Vagina (tissue), 2 donors: ENCODE measurements at regions not wholly inside any gene's neighbourhood (a gene's known extent, or its start where the extent isn't known, plus 50 kb on each side); places are given as distances from the start of the nearest gene placed in this dataset.
"Not testable (repeated sequence)": the region's sequence is repeated elsewhere in the genome, so short reads cannot be mapped to it uniquely, and the experiment has no call there.

ENCODE experiments used
- POLR2A ChIP-seq, 2 donors: fragments of 450-650 bp; IDR thresholded peaks; one replicate each; pipeline ENCODE4 v1.6.1; 2017; ENCODE audit warnings: antibody characterized with exemption in 2 of 2, mild to moderate bottlenecking in 2 of 2, moderate library complexity in 2 of 2
- POLR2AphosphoS5 ChIP-seq, 2 donors: sonication (generic); formaldehyde crosslinking; IDR thresholded peaks; one replicate each; pipeline ENCODE4 v1.9.0; 2017; ENCODE audit warnings: antibody characterized with exemption in 2 of 2, mild to moderate bottlenecking in 2 of 2, low read depth in 1 of 2; ENCODE audit not compliant: insufficient read depth in 1 of 2
- TF ChIP-seq, protein P1 (sequence below), 3 experiments: fragments of 450-650 bp in 2 of 3; fragments of 200-600 bp in 1 of 3; sonication (generic) in 1 of 3; IDR thresholded peaks; one replicate each; pipeline ENCODE4 v1.5.1; 2017 to 2019; ENCODE audit warnings: antibody characterized with exemption in 3 of 3, mild to moderate bottlenecking in 2 of 3, moderate library complexity in 2 of 3

DNA sequence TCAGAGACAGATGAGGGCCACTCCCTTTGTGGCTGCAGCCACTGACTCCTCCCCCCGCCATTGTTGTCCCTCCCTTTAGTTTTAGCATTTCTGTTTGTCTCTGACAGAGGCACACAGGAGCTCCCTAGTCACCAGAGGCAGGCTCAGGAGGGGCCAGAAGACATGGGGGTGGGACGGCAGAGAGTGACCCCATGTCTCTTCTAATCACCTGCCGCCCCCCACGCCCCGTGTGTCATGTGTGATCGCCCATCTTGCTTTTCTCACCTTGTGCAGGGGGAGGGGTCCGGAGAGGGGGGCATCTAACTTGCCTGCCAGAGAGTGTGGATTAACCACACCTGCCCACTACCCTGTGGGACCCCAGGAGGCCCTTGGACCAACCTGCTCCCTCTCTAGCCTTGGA lies 246.7 kb upstream of the TP53TG3C start:
- TF ChIP-seq, protein P1, sequence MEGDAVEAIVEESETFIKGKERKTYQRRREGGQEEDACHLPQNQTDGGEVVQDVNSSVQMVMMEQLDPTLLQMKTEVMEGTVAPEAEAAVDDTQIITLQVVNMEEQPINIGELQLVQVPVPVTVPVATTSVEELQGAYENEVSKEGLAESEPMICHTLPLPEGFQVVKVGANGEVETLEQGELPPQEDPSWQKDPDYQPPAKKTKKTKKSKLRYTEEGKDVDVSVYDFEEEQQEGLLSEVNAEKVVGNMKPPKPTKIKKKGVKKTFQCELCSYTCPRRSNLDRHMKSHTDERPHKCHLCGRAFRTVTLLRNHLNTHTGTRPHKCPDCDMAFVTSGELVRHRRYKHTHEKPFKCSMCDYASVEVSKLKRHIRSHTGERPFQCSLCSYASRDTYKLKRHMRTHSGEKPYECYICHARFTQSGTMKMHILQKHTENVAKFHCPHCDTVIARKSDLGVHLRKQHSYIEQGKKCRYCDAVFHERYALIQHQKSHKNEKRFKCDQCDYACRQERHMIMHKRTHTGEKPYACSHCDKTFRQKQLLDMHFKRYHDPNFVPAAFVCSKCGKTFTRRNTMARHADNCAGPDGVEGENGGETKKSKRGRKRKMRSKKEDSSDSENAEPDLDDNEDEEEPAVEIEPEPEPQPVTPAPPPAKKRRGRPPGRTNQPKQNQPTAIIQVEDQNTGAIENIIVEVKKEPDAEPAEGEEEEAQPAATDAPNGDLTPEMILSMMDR (IDR thresholded peaks at IDR 0.05) = not testable (repeated sequence)
- TF ChIP-seq POLR2A (IDR thresholded peaks at IDR 0.05); POLR2AphosphoS5 (IDR thresholded peaks at IDR 0.05; ENCODE audit: insufficient read depth in 1 of 2, low read depth in 1 of 2): not testable (repeated sequence)
